Tibial artery (tissue), 4 donors: ENCODE measurements at regions not wholly inside any gene's neighbourhood (a gene's known extent, or its start where the extent isn't known, plus 50 kb on each side); places are given as distances from the start of the nearest gene placed in this dataset.
A peak's percentile ranks its signal among the peaks of the same experiment; 100 is the strongest.

Experiments
- DNase-seq, 2 donors: peaks; one replicate each; pipeline ENCODE4 v3.0.0-alpha.2; 2019
- H3K27ac ChIP-seq, 2 donors: fragments of 200-600 bp; sonication (generic) in 1 of 2; 1 replicate in 1 of 2; 2 replicates in 1 of 2; pipeline ENCODE4 v1.5.1; 2018 to 2019; ENCODE audit warnings: mild to moderate bottlenecking in 1 of 2
- H3K27me3 ChIP-seq, 2 donors: fragments of 200-600 bp; sonication (generic) in 1 of 2; one replicate each; pipeline versions ENCODE4 v1.5.1 to v1.6.0; 2016 to 2019
- H3K36me3 ChIP-seq, 3 donors: fragments of 200-600 bp; sonication (generic) in 2 of 3; one replicate each; pipeline ENCODE4 v1.5.1; 2016 to 2019; ENCODE audit warnings: mild to moderate bottlenecking in 2 of 3
- H3K4me1 ChIP-seq, 4 donors: fragments of 200-600 bp; sonication (generic) in 2 of 4; 1 replicate in 3 of 4; 2 replicates in 1 of 4; pipeline ENCODE4 v1.5.1; 2016 to 2019
- H3K4me3 ChIP-seq, 2 donors: fragments of 200-600 bp; sonication (generic) in 1 of 2; 1 replicate in 1 of 2; 2 replicates in 1 of 2; pipeline ENCODE4 v1.5.1; 2018 to 2019; ENCODE audit warnings: mild to moderate bottlenecking in 2 of 2
- H3K9me3 ChIP-seq, 3 donors: fragments of 200-600 bp; sonication (generic) in 1 of 3; one replicate each; pipeline ENCODE4 v1.5.1; 2016 to 2019
- intact Hi-C: fragments of 100-400 bp; cut with DNase I; formaldehyde crosslinking; loops from one replicate; pipeline ENCODE4 v1.15.0; 2023; ENCODE audit warnings: low total_unique reads
- TF ChIP-seq, protein P1 (sequence below), 2 experiments: fragments of 200-600 bp in 1 of 2; fragments of 450-650 bp in 1 of 2; IDR thresholded peaks; one replicate each; pipeline ENCODE4 v1.5.1; 2017 to 2019; ENCODE audit warnings: antibody characterized with exemption in 2 of 2, mild to moderate bottlenecking in 1 of 2, moderate library complexity in 1 of 2

DNA sequence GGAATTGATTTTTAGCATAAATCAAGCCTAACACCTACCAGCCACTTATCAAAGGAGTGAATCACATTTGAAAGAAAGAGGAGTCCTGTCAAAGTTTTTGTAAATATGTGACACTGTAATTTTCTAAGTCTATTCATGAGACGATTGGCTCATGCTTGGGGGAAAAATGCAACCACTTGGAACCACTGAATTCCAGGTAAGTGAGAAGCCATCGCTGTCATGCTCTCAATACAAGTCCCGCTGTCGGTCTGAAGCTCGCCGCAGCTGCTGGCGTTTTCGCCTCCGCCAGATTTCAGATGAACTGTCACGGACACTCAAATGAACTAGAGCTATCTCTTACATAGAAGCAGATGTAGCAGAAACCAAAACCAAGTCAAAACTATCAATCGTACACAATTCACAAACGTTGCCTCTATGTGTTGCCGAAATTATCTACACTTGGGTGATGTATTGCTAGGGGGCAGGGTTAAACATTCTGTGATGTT, 279.8 kb upstream of the FZD8 start:
- H3K36me3 ChIP-seq = no peaks in the 10 kb centered on the region
- intact Hi-C loops = no loop called here
- H3K27me3 ChIP-seq = no peaks in the 10 kb centered on the region
- TF ChIP-seq, protein P1, sequence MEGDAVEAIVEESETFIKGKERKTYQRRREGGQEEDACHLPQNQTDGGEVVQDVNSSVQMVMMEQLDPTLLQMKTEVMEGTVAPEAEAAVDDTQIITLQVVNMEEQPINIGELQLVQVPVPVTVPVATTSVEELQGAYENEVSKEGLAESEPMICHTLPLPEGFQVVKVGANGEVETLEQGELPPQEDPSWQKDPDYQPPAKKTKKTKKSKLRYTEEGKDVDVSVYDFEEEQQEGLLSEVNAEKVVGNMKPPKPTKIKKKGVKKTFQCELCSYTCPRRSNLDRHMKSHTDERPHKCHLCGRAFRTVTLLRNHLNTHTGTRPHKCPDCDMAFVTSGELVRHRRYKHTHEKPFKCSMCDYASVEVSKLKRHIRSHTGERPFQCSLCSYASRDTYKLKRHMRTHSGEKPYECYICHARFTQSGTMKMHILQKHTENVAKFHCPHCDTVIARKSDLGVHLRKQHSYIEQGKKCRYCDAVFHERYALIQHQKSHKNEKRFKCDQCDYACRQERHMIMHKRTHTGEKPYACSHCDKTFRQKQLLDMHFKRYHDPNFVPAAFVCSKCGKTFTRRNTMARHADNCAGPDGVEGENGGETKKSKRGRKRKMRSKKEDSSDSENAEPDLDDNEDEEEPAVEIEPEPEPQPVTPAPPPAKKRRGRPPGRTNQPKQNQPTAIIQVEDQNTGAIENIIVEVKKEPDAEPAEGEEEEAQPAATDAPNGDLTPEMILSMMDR (IDR thresholded peaks at IDR 0.05) = no peak
- no peak overlapping the region for H3K27ac ChIP-seq
- H3K4me1 ChIP-seq = peaks cover 0 to 13% (median 3%) of the 10 kb centered on the region in 4 donors
- H3K9me3 ChIP-seq = no peaks in the 10 kb centered on the region
- DNase-seq = no peak
- H3K4me3 ChIP-seq = no peak overlapping the region

DNA sequence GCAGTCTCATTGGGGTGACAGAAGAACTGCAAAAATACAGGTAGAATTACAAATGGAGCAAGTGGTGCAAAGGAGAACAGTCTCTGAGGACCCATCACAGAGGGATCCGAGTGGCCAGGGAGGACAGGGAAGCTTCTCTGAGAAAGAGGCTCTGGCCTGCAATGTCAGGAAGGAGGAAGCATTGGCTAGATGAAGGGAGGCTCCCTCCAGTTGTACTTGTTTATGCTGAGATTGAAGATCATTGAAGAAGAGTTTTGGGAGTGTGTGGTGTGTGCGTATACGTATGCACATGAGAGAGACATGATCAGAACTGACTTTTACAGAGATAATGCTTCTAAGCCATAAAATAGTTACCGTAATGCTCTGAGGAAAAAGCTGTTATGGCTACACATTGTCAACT, 274.7 kb upstream of the FZD8 start:
- H3K27ac ChIP-seq = no peak overlapping the region
- no peaks in the 10 kb centered on the region for H3K9me3 ChIP-seq
- TF ChIP-seq, protein P1 (IDR thresholded peaks at IDR 0.05) = peak in 1 of 2 experiments; percentile 9
- no peak for DNase-seq
- no peaks in the 10 kb centered on the region for H3K27me3 ChIP-seq
- peaks cover 0 to 19% (median 5%) of the 10 kb centered on the region in 4 donors for H3K4me1 ChIP-seq
- no peak overlapping the region for H3K4me3 ChIP-seq
- no peaks in the 10 kb centered on the region for H3K36me3 ChIP-seq
- intact Hi-C loops = no loop called here

DNA sequence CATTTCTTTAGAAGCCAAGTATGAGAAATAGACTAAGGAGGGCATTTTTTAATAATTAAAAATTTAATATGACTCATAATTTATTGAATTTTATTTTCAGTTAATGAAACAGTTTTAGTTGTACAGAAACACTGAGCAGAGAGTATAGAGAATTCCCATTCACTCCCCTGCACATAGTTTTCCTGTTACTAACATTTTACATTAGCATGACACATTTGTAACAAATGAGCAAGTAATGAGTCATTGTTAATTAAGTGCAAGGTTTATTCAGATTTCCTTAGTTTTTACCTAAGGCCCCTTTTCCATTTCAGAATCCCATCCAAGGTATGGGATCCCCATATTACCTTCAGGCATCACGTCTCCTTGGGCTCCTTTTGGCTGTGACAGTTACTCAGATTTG, 271.5 kb upstream of the FZD8 start:
- Histone ChIP-seq H3K4me3 (no peak overlapping the region), H3K27me3 (no peaks in the 10 kb centered on the region), H3K9me3 (no peaks in the 10 kb centered on the region), H3K27ac (no peak overlapping the region), H3K36me3 (no peaks in the 10 kb centered on the region), H3K4me1 (peaks cover 0 to 31% (median 5%) of the 10 kb centered on the region in 4 donors)
- DNase-seq = no peak
- intact Hi-C loops = no loop called here
- TF ChIP-seq, protein P1 (IDR thresholded peaks at IDR 0.05) = no peak

DNA sequence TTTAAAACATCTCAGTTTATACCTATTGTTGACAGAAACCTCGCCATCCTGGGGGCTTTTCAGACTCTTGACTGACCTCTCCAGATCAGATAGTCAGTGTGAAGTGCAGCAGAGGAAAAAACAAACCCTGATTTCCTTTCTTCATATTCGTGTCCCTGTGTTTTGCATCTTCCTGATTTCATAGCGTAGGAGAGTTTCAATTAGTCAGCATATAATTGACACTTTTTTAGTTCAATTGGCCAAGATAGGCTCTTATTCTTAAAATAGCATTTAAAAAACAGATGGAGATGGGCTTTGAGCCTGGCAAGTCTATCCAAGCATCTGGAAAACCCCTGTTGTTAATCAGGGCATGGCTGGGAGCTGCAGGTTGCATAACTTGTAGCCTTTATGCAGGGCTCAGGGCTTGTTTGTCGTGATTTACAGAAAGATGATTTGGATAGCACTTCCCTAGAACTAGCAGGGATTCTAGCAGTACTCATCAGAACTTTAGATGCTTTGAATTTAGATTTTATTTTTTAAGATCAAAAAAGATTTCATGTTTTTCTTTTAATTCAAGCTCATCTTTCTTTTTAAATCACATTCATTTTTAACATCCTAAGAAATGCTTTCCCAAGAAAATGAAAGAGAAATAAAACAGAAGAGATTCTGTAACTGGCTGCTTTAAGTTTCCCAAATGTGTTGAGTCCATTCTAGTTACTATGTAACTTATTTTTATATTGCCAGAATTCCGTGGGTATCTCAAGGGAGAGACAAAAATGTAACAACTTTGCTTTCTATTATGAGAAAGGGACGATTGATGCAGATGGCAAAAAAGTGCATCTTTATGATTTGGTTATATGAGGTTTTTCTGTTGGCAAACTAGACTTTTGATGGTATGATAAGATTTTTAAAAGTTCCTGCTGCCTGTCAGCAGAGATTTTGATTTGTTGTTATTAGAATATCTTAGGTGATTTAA, 270.8 kb upstream of the FZD8 start:
- Histone ChIP-seq H3K27ac (no peak overlapping the region), H3K4me1 (peaks cover 0 to 31% (median 5%) of the 10 kb centered on the region in 4 donors), H3K9me3 (no peaks in the 10 kb centered on the region), H3K36me3 (no peaks in the 10 kb centered on the region), H3K4me3 (no peak overlapping the region), H3K27me3 (no peaks in the 10 kb centered on the region)
- intact Hi-C loops = no loop called here
- TF ChIP-seq, protein P1 (IDR thresholded peaks at IDR 0.05) = no peak
- DNase-seq = no peak

DNA sequence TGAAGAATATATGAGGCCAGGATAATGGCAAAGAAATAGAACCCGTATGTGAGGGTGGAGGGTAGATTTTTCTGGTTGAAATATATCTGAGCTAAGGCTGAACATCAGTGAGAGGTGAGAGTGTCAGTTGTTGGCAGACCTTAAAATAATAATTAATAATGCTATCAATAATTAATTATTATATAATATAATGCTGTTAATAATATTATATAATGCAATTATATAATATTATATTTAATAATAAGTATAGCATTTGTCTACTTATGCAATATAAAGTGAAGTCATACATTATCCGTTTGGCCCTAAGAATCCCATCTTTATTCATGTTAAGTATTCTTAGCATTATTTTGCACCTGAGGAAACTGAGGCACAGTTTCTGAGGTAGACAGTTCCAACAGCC, 269.9 kb upstream of the FZD8 start:
- no peaks in the 10 kb centered on the region for H3K27me3 ChIP-seq
- H3K9me3 ChIP-seq = no peaks in the 10 kb centered on the region
- intact Hi-C loops = no loop called here
- H3K27ac ChIP-seq = no peak overlapping the region
- peaks cover 0 to 31% (median 5%) of the 10 kb centered on the region in 4 donors for H3K4me1 ChIP-seq
- TF ChIP-seq, protein P1 (IDR thresholded peaks at IDR 0.05) = no peak
- no peak for DNase-seq
- no peaks in the 10 kb centered on the region for H3K36me3 ChIP-seq
- no peak overlapping the region for H3K4me3 ChIP-seq
